ENCODE measurements at regions not wholly inside any gene's neighbourhood (a gene's known extent, or its start where the extent isn't known, plus 50 kb on each side); places are given as distances from the start of the nearest gene placed in this dataset.
"Not testable (repeated sequence)": the region's sequence is repeated elsewhere in the genome, so short reads cannot be mapped to it uniquely, and the experiment has no call there.

- DNase-seq (ENCODE audit: low read depth) = no peak
Observed at GRCh38 chr12:22810036-22810435, 185.1 kb downstream of the ETNK1 start.

GRCh38 chr12:22812531-22812930 lies 187.6 kb downstream of the ETNK1 start:
- DNase-seq (ENCODE audit: low read depth) = no peak

- peak; percentile 87 for DNase-seq (ENCODE audit: low read depth)
Observed at GRCh38 chr12:22821985-22822384, 197.0 kb downstream of the ETNK1 start.

- DNase-seq (ENCODE audit: low read depth) = no peak
Observed at GRCh38 chr12:22826026-22826425, 201.1 kb downstream of the ETNK1 start.

- not testable (repeated sequence) for DNase-seq (ENCODE audit: low read depth)
Observed at GRCh38 chr12:22826446-22826981, 201.5 kb downstream of the ETNK1 start.

GRCh38 chr12:22828066-22828465 lies 203.1 kb downstream of the ETNK1 start:
- DNase-seq (ENCODE audit: low read depth) = no peak

GRCh38 chr12:22835431-22835830 lies 210.5 kb downstream of the ETNK1 start:
- DNase-seq (ENCODE audit: low read depth) = no peak

- no peak for DNase-seq (ENCODE audit: low read depth)
Observed at GRCh38 chr12:22850185-22850584, 225.2 kb downstream of the ETNK1 start.

- no peak for DNase-seq (ENCODE audit: low read depth)
Observed at GRCh38 chr12:22851532-22851931, 226.6 kb downstream of the ETNK1 start.

- DNase-seq (ENCODE audit: low read depth) = no peak
Observed at GRCh38 chr12:22855456-22855855, 230.5 kb downstream of the ETNK1 start.

GRCh38 chr12:22856178-22856577 lies 231.2 kb downstream of the ETNK1 start:
- DNase-seq (ENCODE audit: low read depth) = peak; percentile 24

GRCh38 chr12:22858849-22859570 lies 234.0 kb downstream of the ETNK1 start:
- no peak for DNase-seq (ENCODE audit: low read depth)

- no peak for DNase-seq (ENCODE audit: low read depth)
Observed at GRCh38 chr12:22860926-22861325, 236.0 kb downstream of the ETNK1 start.

- no peak for DNase-seq (ENCODE audit: low read depth)
Observed at GRCh38 chr12:22865822-22866221, 240.9 kb downstream of the ETNK1 start.

GRCh38 chr12:22866406-22866805 lies 241.4 kb downstream of the ETNK1 start:
- DNase-seq (ENCODE audit: low read depth) = no peak

- DNase-seq (ENCODE audit: low read depth) = no peak
Observed at GRCh38 chr12:22874151-22874550, 249.2 kb downstream of the ETNK1 start.

GRCh38 chr12:22876262-22876661 lies 251.3 kb downstream of the ETNK1 start:
- no peak for DNase-seq (ENCODE audit: low read depth)

GRCh38 chr12:22879203-22879602 lies 254.2 kb downstream of the ETNK1 start:
- no peak for DNase-seq (ENCODE audit: low read depth)

GRCh38 chr12:22880331-22880730 lies 255.4 kb downstream of the ETNK1 start:
- DNase-seq (ENCODE audit: low read depth) = no peak

- no peak for DNase-seq (ENCODE audit: low read depth)
Observed at GRCh38 chr12:22880807-22881206, 255.8 kb downstream of the ETNK1 start.

- no peak for DNase-seq (ENCODE audit: low read depth)
Observed at GRCh38 chr12:22881878-22882385, 257.0 kb downstream of the ETNK1 start.

GRCh38 chr12:22882559-22882958 lies 257.6 kb downstream of the ETNK1 start:
- DNase-seq (ENCODE audit: low read depth) = no peak

GRCh38 chr12:22893878-22894277 lies 268.9 kb downstream of the ETNK1 start:
- no peak for DNase-seq (ENCODE audit: low read depth)

GRCh38 chr12:22899184-22899583 lies 274.2 kb downstream of the ETNK1 start:
- no peak for DNase-seq (ENCODE audit: low read depth)
